ENCODE measurements at regions not wholly inside any gene's neighbourhood (a gene's known extent, or its start where the extent isn't known, plus 50 kb on each side); places are given as distances from the start of the nearest gene placed in this dataset.
"Not testable (repeated sequence)": the region's sequence is repeated elsewhere in the genome, so short reads cannot be mapped to it uniquely, and the experiment has no call there.

- BruUV-seq (replicated peaks): no TSS peak
- H3K36me3 ChIP-seq (ENCODE audit: low read depth): peaks cover 53% of the 10 kb centered on the region
- TF ChIP-seq CTCF (conservative IDR thresholded peaks at IDR 0.05) (no peak), EZH2 (IDR thresholded peaks at IDR 0.05; ENCODE audit: low read depth) (no peak)
- no peak overlapping the region for H3K4me2 ChIP-seq
- H2AFZ ChIP-seq: no peak overlapping the region
- no peaks in the 10 kb centered on the region for H4K20me1 ChIP-seq (ENCODE audit: insufficient read depth)
- H3K27me3 ChIP-seq (ENCODE audit: insufficient read depth, low read depth): no peaks in the 10 kb centered on the region
- H3K9me3 ChIP-seq (ENCODE audit: insufficient read depth, low read depth): peaks cover 19% of the 10 kb centered on the region
- no peak for DNase-seq
- ChIA-PET POLR2A (ENCODE audit: unreplicated experiment) (no interaction called here), CTCF (no interaction called here)
- no peak overlapping the region for H3K4me3 ChIP-seq
- H3K9me2 ChIP-seq (ENCODE audit: insufficient read depth): no peaks in the 10 kb centered on the region
- H3K27ac ChIP-seq: no peak overlapping the region
- intact Hi-C loops (cut with micrococcal nuclease; ENCODE audit: unreplicated experiment): no loop called here
- H3F3A ChIP-seq (ENCODE audit: insufficient read depth, low read depth): peaks cover 15% of the 10 kb centered on the region; the same call in 1 of the 2 replicates
- no peaks in the 10 kb centered on the region for H3K4me1 ChIP-seq (replicated peaks; ENCODE audit: insufficient read depth)
- H3K79me2 ChIP-seq (ENCODE audit: low read depth): peaks cover 42% of the 10 kb centered on the region
Measured at GRCh38 chr17:63282455-63282854, 163.7 kb downstream of the CYB561 start.

DNA sequence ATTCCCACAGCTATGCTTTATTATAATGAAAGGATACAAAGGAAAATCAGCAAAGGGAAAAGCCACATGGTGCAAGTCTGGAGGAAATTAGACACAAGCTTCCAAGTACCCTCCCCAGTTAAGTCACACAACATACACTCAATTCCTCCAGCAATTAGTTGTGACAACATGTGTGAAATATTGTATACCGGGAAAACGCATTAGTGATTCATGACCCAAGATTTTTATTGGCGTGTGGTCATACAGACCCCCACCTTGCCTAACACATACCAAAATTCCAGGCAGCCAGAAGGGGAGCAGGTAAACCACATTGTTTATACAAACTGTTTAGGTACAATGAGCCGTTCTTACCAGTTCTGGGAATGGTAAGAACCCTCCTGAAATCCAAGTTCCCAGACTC, 160.6 kb downstream of the CYB561 start:
- Histone ChIP-seq H3K27me3 (ENCODE audit: insufficient read depth, low read depth) (no peaks in the 10 kb centered on the region), H3K9me2 (ENCODE audit: insufficient read depth) (no peaks in the 10 kb centered on the region), H3F3A (ENCODE audit: insufficient read depth, low read depth) (peaks cover 15% of the 10 kb centered on the region; the same call in 1 of the 2 replicates), H3K27ac (no peak overlapping the region), H3K4me2 (no peak overlapping the region), H3K4me3 (no peak overlapping the region), H4K20me1 (ENCODE audit: insufficient read depth) (no peaks in the 10 kb centered on the region), H2AFZ (no peak overlapping the region), H3K36me3 (ENCODE audit: low read depth) (peaks cover 50% of the 10 kb centered on the region), H3K9me3 (ENCODE audit: insufficient read depth, low read depth) (peaks cover 19% of the 10 kb centered on the region), H3K79me2 (ENCODE audit: low read depth) (peaks cover 48% of the 10 kb centered on the region), H3K4me1 (replicated peaks; ENCODE audit: insufficient read depth) (no peaks in the 10 kb centered on the region)
- ChIA-PET CTCF (no interaction called here), POLR2A (ENCODE audit: unreplicated experiment) (no interaction called here)
- DNase-seq: no peak
- intact Hi-C loops (cut with micrococcal nuclease; ENCODE audit: unreplicated experiment): no loop called here
- no TSS peak for BruUV-seq (replicated peaks)
- TF ChIP-seq CTCF (conservative IDR thresholded peaks at IDR 0.05): no peak
- no peak for TF ChIP-seq EZH2 (IDR thresholded peaks at IDR 0.05; ENCODE audit: low read depth)

DNA sequence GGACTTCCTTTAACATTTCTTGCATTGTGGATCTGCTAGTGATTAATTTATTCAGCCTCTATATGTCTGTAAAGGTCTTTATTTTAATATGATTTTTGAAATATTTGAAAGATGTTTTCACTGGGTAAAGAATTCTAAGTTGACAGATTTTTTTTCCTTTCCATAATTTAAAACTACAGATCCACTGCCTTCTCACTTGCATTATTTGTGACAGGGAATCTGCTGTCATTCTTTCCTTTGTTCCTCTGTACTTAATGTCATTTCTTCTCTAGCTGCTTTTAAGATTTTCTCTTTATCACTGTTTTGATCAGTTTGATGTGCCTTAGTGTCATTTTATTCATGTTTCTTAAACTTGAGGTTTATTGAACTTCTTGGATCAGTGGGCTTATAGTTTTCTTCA, 159.9 kb downstream of the CYB561 start:
- Histone ChIP-seq H4K20me1 (ENCODE audit: insufficient read depth) (no peaks in the 10 kb centered on the region), H3K9me3 (ENCODE audit: insufficient read depth, low read depth) (peaks cover 19% of the 10 kb centered on the region), H3F3A (ENCODE audit: insufficient read depth, low read depth) (peaks cover 15% of the 10 kb centered on the region; the same call in 1 of the 2 replicates), H3K79me2 (ENCODE audit: low read depth) (peaks cover 48% of the 10 kb centered on the region), H3K4me1 (replicated peaks; ENCODE audit: insufficient read depth) (no peaks in the 10 kb centered on the region), H3K27me3 (ENCODE audit: insufficient read depth, low read depth) (no peaks in the 10 kb centered on the region), H2AFZ (no peak overlapping the region), H3K4me3 (no peak overlapping the region), H3K9me2 (ENCODE audit: insufficient read depth) (no peaks in the 10 kb centered on the region), H3K36me3 (ENCODE audit: low read depth) (peaks cover 52% of the 10 kb centered on the region), H3K27ac (no peak overlapping the region), H3K4me2 (no peak overlapping the region)
- intact Hi-C loops (cut with micrococcal nuclease; ENCODE audit: unreplicated experiment): no loop called here
- POLR2A ChIA-PET (ENCODE audit: unreplicated experiment): no interaction called here
- no peak for TF ChIP-seq EZH2 (IDR thresholded peaks at IDR 0.05; ENCODE audit: low read depth)
- TF ChIP-seq CTCF (conservative IDR thresholded peaks at IDR 0.05): no peak
- CTCF ChIA-PET: no interaction called here
- no TSS peak for BruUV-seq (replicated peaks)
- no peak for DNase-seq

GRCh38 chr17:63287006-63287405, 159.1 kb downstream of the CYB561 start:
- H4K20me1 ChIP-seq (ENCODE audit: insufficient read depth); H3K27me3 ChIP-seq (ENCODE audit: insufficient read depth, low read depth); intact Hi-C loops (cut with micrococcal nuclease; ENCODE audit: unreplicated experiment); H3K9me2 ChIP-seq (ENCODE audit: insufficient read depth); H2AFZ ChIP-seq; H3K4me2 ChIP-seq; DNase-seq; CTCF ChIA-PET; POLR2A ChIA-PET (ENCODE audit: unreplicated experiment); BruUV-seq (replicated peaks); H3K4me3 ChIP-seq; H3K4me1 ChIP-seq (replicated peaks; ENCODE audit: insufficient read depth); H3K27ac ChIP-seq: not testable (repeated sequence)
- Histone ChIP-seq H3K36me3 (ENCODE audit: low read depth) (peaks cover 56% of the 10 kb centered on the region), H3F3A (ENCODE audit: insufficient read depth, low read depth) (peaks cover 15% of the 10 kb centered on the region; the same call in 1 of the 2 replicates), H3K79me2 (ENCODE audit: low read depth) (peaks cover 51% of the 10 kb centered on the region), H3K9me3 (ENCODE audit: insufficient read depth, low read depth) (peaks cover 19% of the 10 kb centered on the region)
